HEK293 (cell line): ENCODE measurements at regions not wholly inside any gene's neighbourhood (a gene's known extent, or its start where the extent isn't known, plus 50 kb on each side); places are given as distances from the start of the nearest gene placed in this dataset.

Source experiments
- CTCF ChIA-PET: fragments of 350-600 bp; formaldehyde crosslinking; extraction: SDS; loops from one replicate; lab custom pipeline; 2021; ENCODE audit warnings: antibody characterized with exemption; lab: Yijun Ruan, JAX
- POLR2A ChIA-PET: fragments of 300-600 bp; formaldehyde crosslinking; extraction: SDS; loops from one replicate; lab custom pipeline; 2020; ENCODE audit warnings: antibody characterized with exemption, inconsistent platforms; lab: Yijun Ruan, JAX
- H3K27ac ChIP-seq: fragments of 200-500 bp; sonication (Bioruptor generic); 2 replicates; pipeline ENCODE4 v1.5.1; 2014; ENCODE audit warnings: low read depth, low read length, control low read depth, inconsistent platforms; ENCODE audit errors: extremely low read depth
- H3K36me3 ChIP-seq, 2 experiments: fragments of 200-500 bp in 1 of 2; sonication (Bioruptor generic) in 1 of 2; 1 replicate in 1 of 2; 2 replicates in 1 of 2; pipeline ENCODE4 v1.5.1; 2014 to 2017; ENCODE audit warnings: inconsistent platforms in 2 of 2, low read length in 2 of 2; ENCODE audit not compliant: control insufficient read depth in 2 of 2, insufficient read depth in 1 of 2
- H3K4me1 ChIP-seq: fragments of 200-500 bp; sonication (Bioruptor generic); 2 replicates; pipeline ENCODE4 v1.5.1; 2014; ENCODE audit warnings: mild to moderate bottlenecking, low read length, inconsistent platforms; ENCODE audit not compliant: control insufficient read depth, insufficient read depth
- H3K4me3 ChIP-seq: 2 replicates; pipeline ENCODE4 v1.5.1; 2011; ENCODE audit warnings: low read depth, mild to moderate bottlenecking, control low read depth, low read length, moderate library complexity
- H3K9me3 ChIP-seq: fragments of 200-500 bp; sonication (Bioruptor generic); 2 replicates; pipeline ENCODE4 v1.5.1; 2014; ENCODE audit warnings: low read depth, low read length, inconsistent platforms; ENCODE audit not compliant: control insufficient read depth, insufficient read depth
- KLF9 ChIP-seq: fragments of 450-650 bp; formaldehyde crosslinking; IDR thresholded peaks from 2 replicates; pipeline ENCODE4 v1.5.1; 2016; ENCODE audit warnings: missing biosample characterization, missing genetic modification characterization, low read depth
- MEIS1 ChIP-seq: sonication (generic); formaldehyde crosslinking; IDR thresholded peaks from 2 replicates; pipeline ENCODE4 v1.8.1; 2022; ENCODE audit warnings: missing genetic modification reagents, mild to moderate bottlenecking, borderline replicate concordance
- SALL2 ChIP-seq: fragments of 450-650 bp; formaldehyde crosslinking; IDR thresholded peaks from 2 replicates; pipeline ENCODE4 v1.5.0; 2017; ENCODE audit warnings: missing biosample characterization, mild to moderate bottlenecking, missing genetic modification characterization, borderline replicate concordance
- SP2 ChIP-seq: fragments of 450-650 bp; formaldehyde crosslinking; IDR thresholded peaks from 2 replicates; pipeline ENCODE4 v1.5.1; 2016; ENCODE audit warnings: missing biosample characterization, missing genetic modification characterization
- ZBTB48 ChIP-seq: fragments of 450-650 bp; formaldehyde crosslinking; IDR thresholded peaks from 2 replicates; pipeline ENCODE4 v1.5.1; 2016; ENCODE audit warnings: missing biosample characterization, missing genetic modification characterization
- ZEB2 ChIP-seq: fragments of 450-650 bp; formaldehyde crosslinking; IDR thresholded peaks from 2 replicates; pipeline ENCODE4 v1.5.1; 2016; ENCODE audit warnings: missing biosample characterization, missing genetic modification characterization
- ZNF121 ChIP-seq: fragments of 450-650 bp; formaldehyde crosslinking; IDR thresholded peaks from 2 replicates; pipeline ENCODE4 v1.5.1; 2016; ENCODE audit warnings: missing biosample characterization, missing genetic modification characterization
- ZNF133 ChIP-seq: fragments of 450-650 bp; formaldehyde crosslinking; IDR thresholded peaks from 2 replicates; pipeline ENCODE4 v1.5.1; 2016; ENCODE audit warnings: missing biosample characterization, missing genetic modification characterization
- ZNF24 ChIP-seq: fragments of 450-650 bp; formaldehyde crosslinking; IDR thresholded peaks from 2 replicates; pipeline ENCODE4 v1.5.1; 2016; ENCODE audit warnings: missing biosample characterization, missing genetic modification characterization
- ZNF266 ChIP-seq: fragments of 450-650 bp; formaldehyde crosslinking; IDR thresholded peaks from 2 replicates; pipeline ENCODE4 v1.5.1; 2016; ENCODE audit warnings: missing biosample characterization, missing genetic modification characterization, low read depth
- ZNF426 ChIP-seq: fragments of 450-650 bp; formaldehyde crosslinking; IDR thresholded peaks from 2 replicates; pipeline ENCODE4 v1.5.1; 2017; ENCODE audit warnings: missing biosample characterization, missing genetic modification characterization, mild to moderate bottlenecking, inconsistent platforms, moderate library complexity
- ZNF560 ChIP-seq: fragments of 450-650 bp; formaldehyde crosslinking; IDR thresholded peaks from 2 replicates; pipeline ENCODE4 v1.5.1; 2017; ENCODE audit warnings: missing biosample characterization, missing genetic modification characterization, borderline replicate concordance
- ZNF561 ChIP-seq: fragments of 450-650 bp; IDR thresholded peaks from 2 replicates; pipeline ENCODE4 v1.5.1; 2018; ENCODE audit warnings: missing biosample characterization, missing genetic modification characterization, borderline replicate concordance
- ZNF571 ChIP-seq: fragments of 450-650 bp; formaldehyde crosslinking; IDR thresholded peaks from 2 replicates; pipeline ENCODE4 v1.5.0; 2017; ENCODE audit warnings: missing biosample characterization, missing genetic modification characterization
- ZNF610 ChIP-seq: fragments of 450-650 bp; formaldehyde crosslinking; IDR thresholded peaks from 2 replicates; pipeline ENCODE4 v1.5.1; 2016; ENCODE audit warnings: missing biosample characterization, missing genetic modification characterization, borderline replicate concordance
- ZNF623 ChIP-seq: fragments of 450-650 bp; formaldehyde crosslinking; IDR thresholded peaks from 2 replicates; pipeline ENCODE4 v1.5.1; 2016; ENCODE audit warnings: missing biosample characterization, missing genetic modification characterization
- ZNF670 ChIP-seq: fragments of 450-650 bp; formaldehyde crosslinking; IDR thresholded peaks from 2 replicates; pipeline ENCODE4 v1.5.1; 2016; ENCODE audit warnings: missing biosample characterization, missing genetic modification characterization, low read depth
- ZSCAN23 ChIP-seq: fragments of 450-650 bp; formaldehyde crosslinking; IDR thresholded peaks from 2 replicates; pipeline ENCODE4 v1.5.1; 2016; ENCODE audit warnings: missing biosample characterization, missing genetic modification characterization
- TF ChIP-seq, protein P1 (sequence below): fragments of 450-650 bp; formaldehyde crosslinking; IDR thresholded peaks from 2 replicates; pipeline ENCODE4 v1.5.1; 2016; ENCODE audit warnings: missing biosample characterization, missing genetic modification characterization
- TF ChIP-seq, protein P2 (sequence below): fragments of 450-650 bp; formaldehyde crosslinking; IDR thresholded peaks from 2 replicates; pipeline ENCODE4; 2016; ENCODE audit warnings: missing biosample characterization, missing genetic modification characterization

DNA sequence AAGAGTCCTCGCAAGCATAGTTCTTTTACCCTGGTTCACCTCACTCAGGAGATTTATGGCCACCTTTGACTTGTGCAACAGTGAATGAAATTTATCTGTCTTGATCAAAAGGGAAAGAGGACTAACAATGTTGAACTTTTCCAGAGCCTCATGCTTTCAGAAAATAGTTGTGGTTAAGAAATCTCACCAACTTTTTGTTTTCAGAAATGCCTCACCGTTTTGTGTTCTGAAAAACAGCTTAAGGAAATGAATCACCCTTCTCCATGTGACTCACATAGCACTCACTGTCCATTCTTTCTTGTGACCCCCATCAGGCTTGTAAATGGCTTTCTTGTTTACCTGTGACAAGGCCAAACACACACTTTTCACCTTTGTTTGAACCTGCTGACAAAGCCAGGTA lies 148.6 kb upstream of the FAM3C start:
- Histone ChIP-seq H3K36me3 (no peaks in the 10 kb centered on the region), H3K4me3 (no peak overlapping the region)
- TF ChIP-seq ZNF623 (tag by site-specific recombination) (no peak), MEIS1 (CRISPR knock-in tag) (peak; percentile 95)
- TF ChIP-seq, all 188 proteins: peak for 1
- CTCF ChIA-PET, result interaction anchor here (0.6 to 2.5 kb wide), 5 partner anchors 38 to 464 kb away, joined by 3 to 22 read pairs (median 4); no protein-coding TSS in a partner anchor
- Histone ChIP-seq H3K9me3 (no peaks in the 10 kb centered on the region), H3K27ac (no peak overlapping the region), H3K4me1 (peaks cover 5% of the 10 kb centered on the region; the same call in 1 of the 2 replicates)
- POLR2A ChIA-PET, result interaction anchor here (0.6 kb wide), 2 partner anchors 9 to 149 kb away, joined by 3 to 5 read pairs; partner anchors contain the start of gene FAM3C

DNA sequence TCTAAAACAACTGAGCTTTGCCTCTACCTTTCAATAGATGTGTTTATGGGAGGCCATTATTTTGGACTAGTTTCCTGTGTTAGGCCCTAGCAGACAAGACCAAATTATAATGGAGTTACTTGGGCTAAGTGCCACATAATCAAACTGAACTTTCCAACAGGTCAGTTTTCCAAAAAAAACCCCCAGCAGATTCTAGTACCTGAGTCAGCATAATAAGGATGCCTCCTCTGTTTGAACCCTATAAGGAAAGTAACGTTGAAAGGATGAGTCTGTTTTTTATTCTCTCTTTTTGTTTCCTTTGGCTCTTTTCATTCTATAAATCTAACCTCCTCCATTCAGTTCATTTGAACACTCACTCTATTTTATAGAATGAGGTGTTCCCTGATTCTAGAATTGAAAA lies 148.1 kb upstream of the FAM3C start:
- H3K36me3 ChIP-seq, result no peaks in the 10 kb centered on the region
- no peaks in the 10 kb centered on the region for H3K9me3 ChIP-seq
- no peak for TF ChIP-seq ZNF561 (tag by site-specific recombination)
- no peak for TF ChIP-seq SALL2 (tag by site-specific recombination)
- TF ChIP-seq ZNF426 (tag by site-specific recombination), result no peak
- no peak for TF ChIP-seq ZNF121 (tag by site-specific recombination)
- peaks cover 5% of the 10 kb centered on the region; the same call in 1 of the 2 replicates for H3K4me1 ChIP-seq
- no peak overlapping the region for H3K27ac ChIP-seq
- ChIA-PET CTCF (interaction anchor here (0.6 to 2.5 kb wide), 5 partner anchors 11 to 464 kb away, joined by 3 to 22 read pairs (median 3); no protein-coding TSS in a partner anchor), POLR2A (interaction anchor here (0.6 kb wide), 2 partner anchors 76 to 148 kb away, joined by 5 to 16 read pairs; partner anchors contain the start of gene FAM3C)
- no peak overlapping the region for H3K4me3 ChIP-seq

DNA sequence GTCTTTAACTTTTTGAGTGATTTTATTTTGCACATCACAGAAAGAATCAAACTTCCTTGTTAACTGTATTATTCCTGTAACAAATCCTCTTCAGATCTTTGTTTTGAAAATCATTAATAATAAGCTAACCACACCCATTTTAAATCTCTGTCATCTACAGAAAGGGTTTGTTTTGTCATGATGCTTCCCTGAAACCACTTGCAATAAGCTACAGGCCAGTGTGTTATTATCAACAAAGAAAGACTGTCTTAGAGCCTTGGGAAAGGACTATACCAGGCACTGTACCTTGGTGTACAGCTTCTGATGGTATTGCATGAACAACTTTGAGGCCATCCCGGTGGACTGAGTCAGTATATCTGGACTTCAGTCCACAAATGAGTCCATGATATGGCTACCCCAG lies 145.3 kb upstream of the FAM3C start:
- Histone ChIP-seq H3K4me3 (no peak overlapping the region), H3K27ac (no peak overlapping the region), H3K9me3 (no peaks in the 10 kb centered on the region), H3K4me1 (no peaks in the 10 kb centered on the region), H3K36me3 (no peaks in the 10 kb centered on the region)
- ChIA-PET POLR2A (no interaction called here), CTCF (interaction anchor here (0.7 kb wide), 1 partner anchor 1780 kb away, joined by 3 read pairs; no protein-coding TSS in a partner anchor)
- no peak for TF ChIP-seq ZNF560 (tag by site-specific recombination)
- TF ChIP-seq ZNF670 (tag by site-specific recombination), result no peak
- no peak for TF ChIP-seq ZEB2 (tag by site-specific recombination)
- no peak for TF ChIP-seq ZSCAN23 (tag by site-specific recombination)
- TF ChIP-seq ZNF571, result no peak
- TF ChIP-seq ZNF24 (tag by site-specific recombination), result no peak
- TF ChIP-seq ZBTB48 (tag by site-specific recombination), result no peak
- TF ChIP-seq KLF9 (tag by site-specific recombination), result no peak
- TF ChIP-seq ZNF133 (tag by site-specific recombination), result no peak
- no peak for TF ChIP-seq ZNF266 (tag by site-specific recombination)

DNA sequence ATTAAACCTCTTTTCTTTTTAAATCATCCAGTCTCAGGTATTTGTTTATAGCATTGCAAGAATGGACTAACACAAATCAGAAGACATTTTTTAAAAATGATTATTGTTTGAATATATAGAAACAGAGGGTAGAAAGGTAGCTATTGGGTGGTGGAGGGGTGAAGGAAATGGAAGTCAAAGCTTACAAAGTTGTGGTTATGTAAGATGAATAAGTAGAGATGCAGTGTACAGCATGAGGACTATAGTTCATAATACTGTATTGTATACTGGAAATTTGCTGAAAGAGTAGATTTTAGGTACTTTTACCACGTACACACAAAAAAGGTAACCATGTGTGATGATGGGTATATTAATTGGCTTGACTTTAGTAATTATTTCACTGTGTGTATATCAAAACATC lies 144.0 kb upstream of the FAM3C start:
- Histone ChIP-seq H3K4me3 (no peak overlapping the region), H3K9me3 (no peaks in the 10 kb centered on the region), H3K27ac (no peak overlapping the region), H3K4me1 (no peaks in the 10 kb centered on the region), H3K36me3 (no peaks in the 10 kb centered on the region)
- ChIA-PET CTCF (no interaction called here), POLR2A (no interaction called here)
- TF ChIP-seq, protein P1, sequence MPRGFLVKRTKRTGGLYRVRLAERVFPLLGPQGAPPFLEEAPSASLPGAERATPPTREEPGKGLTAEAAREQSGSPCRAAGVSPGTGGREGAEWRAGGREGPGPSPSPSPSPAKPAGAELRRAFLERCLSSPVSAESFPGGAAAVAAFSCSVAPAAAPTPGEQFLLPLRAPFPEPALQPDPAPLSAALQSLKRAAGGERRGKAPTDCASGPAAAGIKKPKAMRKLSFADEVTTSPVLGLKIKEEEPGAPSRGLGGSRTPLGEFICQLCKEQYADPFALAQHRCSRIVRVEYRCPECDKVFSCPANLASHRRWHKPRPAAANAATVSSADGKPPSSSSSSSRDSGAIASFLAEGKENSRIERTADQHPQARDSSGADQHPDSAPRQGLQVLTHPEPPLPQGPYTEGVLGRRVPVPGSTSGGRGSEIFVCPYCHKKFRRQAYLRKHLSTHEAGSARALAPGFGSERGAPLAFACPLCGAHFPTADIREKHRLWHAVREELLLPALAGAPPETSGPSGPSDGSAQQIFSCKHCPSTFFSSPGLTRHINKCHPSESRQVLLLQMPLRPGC (tag by site-specific recombination), result no peak
- TF ChIP-seq ZNF610 (no peak), SP2 (tag by site-specific recombination) (no peak)
- TF ChIP-seq, protein P2, sequence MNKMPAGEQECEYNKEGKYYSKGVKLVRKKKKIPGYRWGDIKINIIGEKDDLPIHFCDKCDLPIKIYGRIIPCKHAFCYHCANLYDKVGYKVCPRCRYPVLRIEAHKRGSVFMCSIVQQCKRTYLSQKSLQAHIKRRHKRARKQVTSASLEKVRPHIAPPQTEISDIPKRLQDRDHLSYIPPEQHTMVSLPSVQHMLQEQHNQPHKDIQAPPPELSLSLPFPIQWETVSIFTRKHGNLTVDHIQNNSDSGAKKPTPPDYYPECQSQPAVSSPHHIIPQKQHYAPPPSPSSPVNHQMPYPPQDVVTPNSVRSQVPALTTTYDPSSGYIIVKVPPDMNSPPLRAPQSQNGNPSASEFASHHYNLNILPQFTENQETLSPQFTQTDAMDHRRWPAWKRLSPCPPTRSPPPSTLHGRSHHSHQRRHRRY (tag by site-specific recombination), result no peak
